NCI-H82 (cell line): ENCODE measurements at regions not wholly inside any gene's neighbourhood (a gene's known extent, or its start where the extent isn't known, plus 50 kb on each side); places are given as distances from the start of the nearest gene placed in this dataset.
"Not testable (repeated sequence)": the region's sequence is repeated elsewhere in the genome, so short reads cannot be mapped to it uniquely, and the experiment has no call there.

Source experiments
- DNase-seq: peaks from one replicate; lab custom pipeline; 2025; lab: John Stamatoyannopoulos, UW

GRCh38 chr5:57948091-57948490 is 465.5 kb upstream of the ACTBL2 start:
- no peak for DNase-seq

- DNase-seq = no peak
Measured at GRCh38 chr5:57947181-57947580, 464.6 kb upstream of the ACTBL2 start.

GRCh38 chr5:57940879-57941278 is 458.3 kb upstream of the ACTBL2 start:
- DNase-seq = no peak

GRCh38 chr5:57940236-57940635 is 457.6 kb upstream of the ACTBL2 start:
- no peak for DNase-seq

DNA sequence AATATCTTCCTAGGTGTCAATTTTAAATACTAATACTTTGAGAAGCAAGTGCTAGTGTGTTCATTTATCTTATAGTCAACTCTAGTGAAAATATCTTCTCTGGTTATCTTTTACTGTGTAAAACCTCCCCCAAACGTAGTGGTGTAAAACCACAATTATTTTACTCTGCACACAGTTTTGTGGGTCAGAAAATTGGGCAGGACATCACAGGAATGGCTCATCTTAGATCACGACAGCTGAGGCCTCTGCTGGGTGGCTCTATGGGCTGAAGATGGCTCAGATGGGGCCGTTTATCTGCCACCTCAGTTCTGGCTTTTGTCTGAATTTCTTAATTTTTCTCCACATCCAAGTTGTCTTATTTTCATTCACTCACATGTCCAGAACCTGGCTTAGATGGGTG is 457.2 kb upstream of the ACTBL2 start:
- no peak for DNase-seq

GRCh38 chr5:57939335-57939734 is 456.7 kb upstream of the ACTBL2 start:
- DNase-seq = no peak

DNA sequence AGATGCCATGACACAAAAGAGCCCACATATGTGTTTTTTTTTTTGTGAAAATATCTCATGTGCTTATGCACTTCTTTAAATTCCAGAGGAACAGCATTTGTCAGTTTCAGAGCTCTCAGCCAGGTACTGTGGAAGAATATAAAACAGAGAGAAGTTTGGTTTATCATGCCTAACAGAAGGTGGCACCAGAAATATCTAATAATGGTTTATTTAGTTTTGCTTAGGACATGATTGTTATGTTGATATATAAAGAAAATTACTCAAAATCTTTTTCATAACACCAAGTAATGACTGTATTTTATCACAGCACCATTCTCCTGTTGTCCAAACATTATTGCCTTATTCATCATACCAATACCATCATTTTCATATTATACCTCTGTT is 455.6 kb upstream of the ACTBL2 start:
- DNase-seq = no peak

DNA sequence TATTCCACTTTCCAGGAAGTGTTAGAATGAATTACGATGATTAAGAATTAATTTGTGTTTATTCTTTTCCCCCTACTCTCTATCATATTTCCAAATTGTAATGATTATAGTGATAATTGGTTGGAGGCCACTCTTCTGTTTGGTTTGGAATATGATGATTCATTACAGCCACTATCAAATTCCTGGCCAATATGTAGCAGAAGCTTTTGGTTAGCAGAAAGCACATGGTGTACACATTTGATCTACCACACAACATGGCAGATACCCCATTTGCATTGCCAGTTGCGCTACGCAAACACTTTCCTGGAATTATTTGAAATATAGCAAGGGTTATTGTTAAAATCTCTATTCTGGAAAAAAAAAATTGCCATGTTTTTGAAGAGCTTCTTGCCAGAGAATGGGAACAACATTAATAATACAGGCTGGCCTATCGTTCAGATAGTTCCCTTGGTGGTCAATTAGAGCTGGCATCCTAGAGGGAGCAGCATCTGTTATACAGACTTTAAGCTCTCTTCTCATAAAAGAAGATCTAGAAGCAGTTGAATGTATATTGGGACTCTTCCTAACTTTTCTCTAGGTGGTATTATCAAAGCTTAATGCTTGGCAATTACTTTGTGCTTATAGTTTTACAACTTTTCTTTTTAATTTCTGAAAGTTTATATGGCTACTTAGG is 455.0 kb upstream of the ACTBL2 start:
- DNase-seq = no peak

- no peak for DNase-seq
Measured at GRCh38 chr5:57937025-57937424, 454.4 kb upstream of the ACTBL2 start.

DNA sequence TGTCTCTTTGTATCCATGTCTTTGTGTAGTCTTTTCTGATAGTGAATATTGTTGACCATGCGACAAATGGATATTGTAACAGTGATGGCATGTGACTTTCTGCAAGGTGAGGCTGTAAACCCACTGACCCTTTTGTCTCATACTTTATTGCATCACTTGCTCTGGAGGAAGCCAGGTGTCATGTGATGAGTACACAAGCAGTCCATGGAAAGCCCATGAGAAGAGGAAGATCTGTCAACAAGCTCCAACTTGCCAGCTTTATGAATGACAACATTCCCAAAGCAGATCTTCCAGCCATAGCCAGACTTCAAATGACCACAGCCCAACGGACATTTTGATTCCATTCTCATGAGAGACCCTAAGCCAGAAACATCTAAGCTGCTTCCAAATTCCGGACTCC is 450.1 kb upstream of the ACTBL2 start:
- no peak for DNase-seq

- no peak for DNase-seq
Measured at GRCh38 chr5:57931807-57932206, 449.2 kb upstream of the ACTBL2 start.

- DNase-seq = no peak
Measured at GRCh38 chr5:57931352-57931751, 448.7 kb upstream of the ACTBL2 start.

DNA sequence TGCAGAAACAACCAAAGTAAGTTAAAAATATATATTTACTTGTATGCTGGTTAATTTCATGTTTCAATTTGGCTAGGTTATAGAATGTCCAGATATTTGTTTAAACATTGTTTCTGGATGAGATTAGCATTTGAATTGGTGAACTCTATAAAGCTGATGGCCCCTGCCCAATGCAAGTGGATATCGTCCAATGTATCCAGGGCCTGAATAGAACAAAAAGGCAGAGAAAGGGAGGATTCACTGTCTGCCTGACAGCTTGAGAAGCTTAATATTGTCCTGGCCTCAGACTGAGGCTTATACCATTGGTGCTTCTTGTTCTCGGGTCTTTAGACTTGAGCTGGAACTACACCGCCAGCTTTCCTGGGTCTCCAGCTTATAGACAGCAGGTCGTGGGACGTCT is 446.7 kb upstream of the ACTBL2 start:
- DNase-seq = no peak

DNA sequence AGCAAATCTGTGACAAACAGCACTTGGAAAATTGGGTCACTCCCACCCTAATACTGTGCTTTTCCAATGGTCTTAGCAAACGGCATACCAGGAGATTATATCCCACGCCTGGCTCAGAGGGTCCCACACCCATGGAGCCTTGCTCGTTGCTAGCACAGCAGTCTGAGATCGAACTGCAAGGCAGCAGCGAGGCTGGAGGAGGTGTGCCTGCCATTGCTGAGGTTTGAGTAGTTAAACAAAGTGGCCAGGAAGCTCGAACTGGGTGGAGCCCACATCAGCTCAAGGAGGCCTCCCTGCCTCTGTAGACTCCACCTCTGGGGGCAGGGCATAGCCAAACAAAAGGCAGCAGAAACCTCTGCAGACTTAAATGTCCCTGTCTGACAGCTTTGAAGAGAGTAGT is 440.5 kb upstream of the ACTBL2 start:
- not testable (repeated sequence) for DNase-seq

DNA sequence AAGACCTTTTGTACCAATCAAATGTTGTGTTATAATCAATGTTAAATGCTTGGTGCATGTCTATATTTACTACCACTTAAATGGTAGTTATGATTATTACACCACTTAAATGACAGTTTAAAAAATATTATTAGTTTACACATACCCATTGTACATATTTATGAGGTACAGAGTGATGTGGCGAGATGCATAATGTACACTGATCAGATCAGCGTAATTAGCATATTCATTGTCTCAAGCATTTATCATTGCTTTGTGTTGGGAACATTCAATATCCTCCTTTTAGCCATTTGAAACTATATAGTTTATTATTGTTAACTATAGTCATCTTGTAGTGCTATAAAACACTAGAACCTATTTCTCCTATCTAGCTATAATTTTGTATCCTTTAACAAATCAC is 434.4 kb upstream of the ACTBL2 start:
- DNase-seq = no peak

DNA sequence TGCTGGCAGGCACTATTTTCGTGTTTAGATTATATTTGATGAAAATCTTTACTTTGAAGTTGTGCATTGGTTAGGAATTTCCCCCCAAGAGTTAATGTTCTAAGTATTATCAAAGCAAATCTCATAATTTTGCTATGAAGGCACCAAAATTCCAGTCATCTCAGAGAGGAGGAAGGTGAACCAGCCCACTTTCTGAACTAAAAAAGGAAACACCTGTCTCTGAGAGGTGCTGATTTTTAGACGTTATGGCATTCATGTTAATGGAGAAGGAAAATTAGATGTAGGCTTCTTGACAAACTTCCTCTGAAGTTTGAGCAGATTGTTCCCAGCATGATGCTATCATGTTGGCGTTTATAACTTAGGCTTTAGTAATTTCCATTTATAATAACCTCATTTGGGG is 432.9 kb upstream of the ACTBL2 start:
- DNase-seq = no peak

DNA sequence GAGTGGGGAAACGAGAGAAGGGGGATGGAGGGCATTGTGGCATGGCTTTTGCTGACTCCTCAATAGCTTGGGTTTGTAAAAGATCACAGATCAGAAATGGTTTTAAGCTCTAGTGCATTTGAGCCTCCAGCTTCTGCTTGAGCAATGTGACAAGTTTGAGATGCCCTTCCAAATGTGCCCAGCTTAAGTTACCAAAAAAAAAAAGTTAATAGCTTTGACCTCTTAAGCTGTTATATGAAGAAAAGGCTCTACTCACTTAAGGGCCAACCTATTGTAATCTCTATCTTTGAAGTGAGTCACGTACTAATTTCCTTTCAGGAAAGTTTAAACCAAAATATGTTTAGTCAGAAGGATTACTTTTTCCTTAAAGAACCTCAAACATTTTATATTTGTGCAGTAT is 428.8 kb upstream of the ACTBL2 start:
- peak; percentile 1 for DNase-seq

DNA sequence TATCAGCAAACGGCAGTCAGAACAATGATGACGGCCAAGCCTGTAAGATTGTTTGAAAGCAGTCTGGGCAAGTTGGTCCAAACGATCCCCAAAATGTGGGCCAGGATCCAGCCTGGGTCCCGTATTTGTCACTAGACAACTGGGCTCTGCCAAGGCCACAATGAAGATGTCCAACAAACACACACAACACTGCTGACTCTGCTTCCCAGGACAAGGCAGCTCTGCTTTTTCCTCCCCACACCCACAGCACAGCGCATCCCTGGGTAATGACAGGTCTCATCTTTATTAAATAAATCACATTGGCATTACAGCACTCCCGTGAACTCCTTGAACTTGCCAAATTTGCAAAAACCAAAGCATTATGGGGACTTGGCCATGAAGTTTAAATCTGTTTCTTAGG is 424.1 kb upstream of the ACTBL2 start:
- DNase-seq = no peak

DNA sequence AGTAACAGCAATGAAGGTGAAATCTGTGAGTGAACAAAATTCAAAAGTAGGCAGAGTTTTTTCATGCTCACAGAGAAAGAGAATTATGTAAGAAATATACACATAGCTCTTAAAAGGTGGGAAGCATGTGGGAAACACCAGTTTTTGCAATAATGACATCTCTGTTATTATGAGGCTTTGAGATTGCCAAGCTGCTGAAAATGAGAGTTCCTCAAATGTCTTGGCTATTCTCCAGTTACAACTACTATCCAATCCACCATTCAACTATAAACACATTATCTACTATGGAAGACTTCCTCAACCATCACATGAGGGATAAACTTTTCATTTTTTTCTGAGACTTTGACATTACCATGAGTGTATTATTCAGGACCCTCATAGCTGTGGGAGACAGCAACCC is 420.8 kb upstream of the ACTBL2 start:
- no peak for DNase-seq

GRCh38 chr5:57902095-57902494 is 419.5 kb upstream of the ACTBL2 start:
- DNase-seq = peak; percentile 61

- no peak for DNase-seq
Measured at GRCh38 chr5:57900381-57900944, 417.9 kb upstream of the ACTBL2 start.

DNA sequence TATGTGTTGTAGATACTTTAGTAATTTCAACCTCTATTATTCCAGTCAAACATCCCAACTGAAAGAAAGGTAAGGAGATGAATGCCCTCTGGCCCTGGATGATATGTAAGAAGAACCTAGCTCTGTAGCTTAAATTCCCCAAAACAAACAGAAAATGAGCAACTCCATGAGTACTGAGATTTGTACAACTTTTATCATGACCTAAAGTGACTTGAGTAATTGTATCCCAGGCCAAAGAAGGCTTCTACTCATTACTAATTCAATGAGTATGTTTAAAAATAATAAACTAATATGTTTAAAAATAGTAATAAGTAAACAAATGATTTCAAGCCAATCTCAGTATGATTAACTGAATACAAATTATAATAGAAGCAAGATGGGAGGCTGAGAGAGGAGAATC is 414.0 kb upstream of the ACTBL2 start:
- no peak for DNase-seq

- DNase-seq = no peak
Measured at GRCh38 chr5:57895766-57896165, 413.2 kb upstream of the ACTBL2 start.

DNA sequence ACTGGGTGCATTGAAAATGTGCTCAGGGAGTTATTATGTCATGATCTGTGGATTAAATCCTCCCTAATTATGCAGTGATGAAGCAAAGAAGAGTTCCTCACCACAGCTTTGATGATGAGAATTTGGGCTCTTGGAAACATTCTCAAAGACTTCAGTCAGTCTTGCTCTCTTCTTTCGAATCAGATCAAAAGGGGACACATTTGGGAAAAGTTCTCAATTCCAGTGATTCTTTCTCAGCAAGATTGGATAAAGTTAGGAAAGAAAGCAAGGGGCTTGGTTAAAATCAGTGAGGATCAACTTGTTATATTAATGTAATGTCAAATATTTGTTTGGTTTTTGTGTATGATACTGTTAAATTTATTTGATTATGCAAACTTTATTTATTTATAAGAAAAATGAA is 411.3 kb upstream of the ACTBL2 start:
- DNase-seq = no peak
